ENCODE measurements at regions not wholly inside any gene's neighbourhood (a gene's known extent, or its start where the extent isn't known, plus 50 kb on each side); places are given as distances from the start of the nearest gene placed in this dataset.

DNA sequence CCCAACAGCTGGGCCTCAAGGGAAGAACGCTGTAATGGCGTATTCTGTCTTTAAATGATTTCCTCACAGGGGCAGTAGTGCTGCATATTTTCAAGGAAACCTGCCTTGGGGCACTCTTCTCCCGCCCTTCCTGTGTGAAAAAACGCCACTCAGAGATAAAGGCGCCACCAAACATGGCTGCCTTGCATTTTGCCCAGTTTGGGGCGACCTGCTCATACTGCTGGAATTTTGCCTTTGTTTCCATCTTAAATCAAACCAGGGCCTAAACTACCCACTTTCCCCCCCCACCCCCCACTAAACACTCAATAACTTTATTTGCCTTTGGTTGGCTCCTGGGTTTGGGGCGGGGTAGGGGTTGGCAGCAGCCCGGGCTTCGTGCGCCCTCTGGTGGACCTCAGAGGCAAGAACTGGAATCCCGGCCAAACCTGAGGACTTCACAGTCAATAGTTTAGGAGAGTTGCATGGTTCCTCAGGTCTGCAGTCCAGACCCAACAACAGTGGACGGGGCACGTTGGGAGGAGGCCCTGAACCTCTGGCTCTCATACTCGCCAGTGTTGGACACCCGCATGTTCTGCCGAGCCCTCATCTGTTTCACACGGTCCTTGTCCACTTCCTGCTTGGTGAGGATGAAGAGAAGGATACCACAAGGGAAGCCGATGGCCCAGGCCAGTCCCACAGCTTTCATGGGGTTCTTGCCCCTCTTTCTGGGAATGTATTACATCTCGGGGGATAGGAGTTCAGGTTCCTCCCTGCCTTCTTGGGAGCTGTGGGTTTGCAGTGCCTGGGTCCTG lies 220.1 kb upstream of the STK26 start:
- H3K27me3 Mint-ChIP-seq (ENCODE audit: unreplicated experiment), result no peaks in the 10 kb centered on the region
- CTCF ChIA-PET, result interaction anchor here (0.6 kb wide), 1 partner anchor 435 kb away, joined by 3 read pairs; no protein-coding TSS in a partner anchor
- no peak overlapping the region for H3K4me3 Mint-ChIP-seq (ENCODE audit: low read depth, unreplicated experiment)
- DNase-seq, result no peak
- H3K9me3 Mint-ChIP-seq (ENCODE audit: low read depth, unreplicated experiment), result no peaks in the 10 kb centered on the region
- BruUV-seq (replicated peaks), result no TSS peak
- TF ChIP-seq CTCF (IDR thresholded peaks at IDR 0.05; ENCODE audit: unreplicated experiment), result no peak
- intact Hi-C loops (cut with micrococcal nuclease; ENCODE audit: unreplicated experiment), result no loop called here
- no peak overlapping the region for H3K27ac Mint-ChIP-seq (ENCODE audit: unreplicated experiment)
- no peaks in the 10 kb centered on the region for H3K4me1 Mint-ChIP-seq (ENCODE audit: low read depth, unreplicated experiment)
- H3K36me3 Mint-ChIP-seq (ENCODE audit: insufficient read depth, unreplicated experiment), result no peaks in the 10 kb centered on the region

DNA sequence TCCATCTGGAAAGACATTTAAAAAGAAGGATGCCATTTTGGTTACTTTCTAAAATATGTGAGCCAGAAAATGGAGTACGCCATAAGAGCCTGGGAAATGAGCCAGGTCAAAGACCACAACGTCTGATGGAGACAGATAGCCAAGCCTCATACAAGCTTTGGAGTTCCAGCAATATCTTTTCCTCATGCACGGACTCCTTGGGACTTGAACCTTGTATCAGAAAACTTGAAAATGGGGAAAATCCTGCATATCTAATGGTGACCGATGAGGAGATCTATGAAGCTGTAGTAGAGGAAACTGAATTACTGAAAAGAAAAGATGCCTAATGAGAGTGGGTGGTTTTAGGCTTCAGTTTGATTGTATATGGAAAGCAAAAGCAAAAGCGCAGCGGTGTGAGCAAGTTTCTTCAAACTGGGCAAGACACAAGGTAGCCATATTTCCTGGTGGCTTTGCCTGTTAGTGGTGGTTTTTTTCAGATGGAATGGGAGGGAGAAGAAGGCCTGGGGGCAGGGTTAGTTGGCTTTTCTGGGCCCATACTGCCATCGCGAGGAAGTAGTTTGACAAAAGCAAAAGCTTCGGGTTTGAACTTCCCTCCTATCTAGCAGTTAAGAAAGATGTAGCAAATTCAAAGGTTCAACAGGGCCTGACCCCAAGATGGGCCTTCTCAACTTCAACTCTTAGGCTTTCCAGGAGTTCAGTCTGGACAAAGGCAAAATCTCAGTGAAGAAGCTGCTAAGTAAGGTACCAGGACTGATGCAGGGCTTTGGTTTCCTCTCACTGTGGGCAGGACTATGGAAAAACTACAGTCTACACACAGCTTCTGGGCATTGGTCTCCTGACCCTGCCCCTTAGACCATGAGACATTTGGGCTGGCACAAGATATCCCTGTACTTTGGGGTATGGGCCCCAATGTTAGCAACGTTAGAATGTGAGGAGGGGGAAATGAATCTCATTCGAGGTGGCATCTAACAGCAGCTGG lies 210.0 kb upstream of the STK26 start:
- Mint-ChIP-seq H3K27me3 (ENCODE audit: unreplicated experiment) (no peaks in the 10 kb centered on the region), H3K36me3 (ENCODE audit: insufficient read depth, unreplicated experiment) (no peaks in the 10 kb centered on the region), H3K9me3 (ENCODE audit: low read depth, unreplicated experiment) (peaks cover 3% of the 10 kb centered on the region), H3K4me1 (ENCODE audit: low read depth, unreplicated experiment) (no peaks in the 10 kb centered on the region), H3K4me3 (ENCODE audit: low read depth, unreplicated experiment) (no peak overlapping the region), H3K27ac (ENCODE audit: unreplicated experiment) (no peak overlapping the region)
- intact Hi-C loops (cut with micrococcal nuclease; ENCODE audit: unreplicated experiment), result no loop called here
- no peak for DNase-seq
- TF ChIP-seq CTCF (IDR thresholded peaks at IDR 0.05; ENCODE audit: unreplicated experiment), result no peak
- BruUV-seq (replicated peaks), result no TSS peak
- CTCF ChIA-PET, result interaction anchor here (0.5 kb wide), 1 partner anchor 18 kb away, joined by 3 read pairs; no protein-coding TSS in a partner anchor

GRCh38 chrX:131816551-131817136 lies 206.5 kb upstream of the STK26 start:
- H3K9me3 Mint-ChIP-seq (ENCODE audit: low read depth, unreplicated experiment), result peaks cover 3% of the 10 kb centered on the region
- H3K4me3 Mint-ChIP-seq (ENCODE audit: low read depth, unreplicated experiment), result no peak overlapping the region
- no peaks in the 10 kb centered on the region for H3K36me3 Mint-ChIP-seq (ENCODE audit: insufficient read depth, unreplicated experiment)
- intact Hi-C loops (cut with micrococcal nuclease; ENCODE audit: unreplicated experiment), result no loop called here
- TF ChIP-seq CTCF (IDR thresholded peaks at IDR 0.05; ENCODE audit: unreplicated experiment), result no peak
- CTCF ChIA-PET, result no interaction called here
- BruUV-seq (replicated peaks), result no TSS peak
- no peaks in the 10 kb centered on the region for H3K4me1 Mint-ChIP-seq (ENCODE audit: low read depth, unreplicated experiment)
- DNase-seq, result no peak
- no peak overlapping the region for H3K27ac Mint-ChIP-seq (ENCODE audit: unreplicated experiment)
- no peaks in the 10 kb centered on the region for H3K27me3 Mint-ChIP-seq (ENCODE audit: unreplicated experiment)

- Mint-ChIP-seq H3K4me1 (ENCODE audit: low read depth, unreplicated experiment) (no peaks in the 10 kb centered on the region), H3K27ac (ENCODE audit: unreplicated experiment) (no peak overlapping the region), H3K36me3 (ENCODE audit: insufficient read depth, unreplicated experiment) (no peaks in the 10 kb centered on the region), H3K4me3 (ENCODE audit: low read depth, unreplicated experiment) (no peak overlapping the region), H3K27me3 (ENCODE audit: unreplicated experiment) (no peaks in the 10 kb centered on the region), H3K9me3 (ENCODE audit: low read depth, unreplicated experiment) (peaks cover 3% of the 10 kb centered on the region)
- no peak for TF ChIP-seq CTCF (IDR thresholded peaks at IDR 0.05; ENCODE audit: unreplicated experiment)
- DNase-seq, result no peak
- intact Hi-C loops (cut with micrococcal nuclease; ENCODE audit: unreplicated experiment), result no loop called here
- BruUV-seq (replicated peaks), result no TSS peak
- CTCF ChIA-PET, result no interaction called here
Observed at GRCh38 chrX:131818297-131818936, 204.7 kb upstream of the STK26 start.

Measured in Calu3 (cell line).